GM12892 (cell line): ENCODE measurements at regions not wholly inside any gene's neighbourhood (a gene's known extent, or its start where the extent isn't known, plus 50 kb on each side); places are given as distances from the start of the nearest gene placed in this dataset.
"Not testable (repeated sequence)": the region's sequence is repeated elsewhere in the genome, so short reads cannot be mapped to it uniquely, and the experiment has no call there.

Experiments used
- DNase-seq: peaks from one replicate; pipeline ENCODE4 v3.0.0; 2011; ENCODE audit not compliant: insufficient read length
- FAIRE-seq: peaks from 2 replicates; lab custom pipeline; 2011; peaks lifted over from hg19 to GRCh38; lab: Jason Lieb, UNC
- POLR2A ChIP-seq: IDR thresholded peaks from 2 replicates; pipeline ENCODE4 v1.6.1; 2011; ENCODE audit warnings: low read depth, low read length, control low read depth
- POLR2AphosphoS5 ChIP-seq: IDR thresholded peaks from 2 replicates; pipeline ENCODE4 v1.6.1; 2011; ENCODE audit warnings: low read depth, low read length, control low read depth
- TAF1 ChIP-seq: IDR thresholded peaks from 2 replicates; pipeline ENCODE4 v1.6.1; 2011; ENCODE audit warnings: low read depth, mild to moderate bottlenecking, control low read depth, low read length, borderline replicate concordance

- FAIRE-seq: no peak
- TF ChIP-seq POLR2AphosphoS5: no peak
- no peak for TF ChIP-seq POLR2A
- TF ChIP-seq TAF1: no peak
- DNase-seq: no peak
Measured at GRCh38 chr11:24400059-24400665, 96.7 kb upstream of the LUZP2 start.

DNA sequence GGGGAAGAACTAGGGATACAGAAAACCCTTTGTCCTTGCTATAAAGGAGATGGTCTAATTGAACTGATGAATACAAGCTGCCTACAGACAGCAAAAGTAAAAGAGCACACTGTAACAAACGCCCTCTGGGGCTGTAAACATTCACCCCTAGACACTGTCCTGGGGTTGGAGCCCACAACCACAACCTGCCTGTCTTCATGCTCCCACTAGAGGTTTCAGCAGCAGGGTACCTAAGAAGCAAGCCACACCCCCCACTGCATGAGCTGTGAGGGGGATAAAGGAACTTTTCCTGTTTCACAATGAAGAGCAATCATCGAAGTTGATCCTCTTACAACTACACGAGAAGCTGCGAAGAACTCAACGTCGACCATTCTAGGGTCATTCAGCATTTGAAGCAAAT, 90.5 kb upstream of the LUZP2 start:
- TF ChIP-seq POLR2A: no peak
- TF ChIP-seq TAF1: no peak
- no peak for TF ChIP-seq POLR2AphosphoS5
- DNase-seq (no peak), FAIRE-seq (no peak)

DNA sequence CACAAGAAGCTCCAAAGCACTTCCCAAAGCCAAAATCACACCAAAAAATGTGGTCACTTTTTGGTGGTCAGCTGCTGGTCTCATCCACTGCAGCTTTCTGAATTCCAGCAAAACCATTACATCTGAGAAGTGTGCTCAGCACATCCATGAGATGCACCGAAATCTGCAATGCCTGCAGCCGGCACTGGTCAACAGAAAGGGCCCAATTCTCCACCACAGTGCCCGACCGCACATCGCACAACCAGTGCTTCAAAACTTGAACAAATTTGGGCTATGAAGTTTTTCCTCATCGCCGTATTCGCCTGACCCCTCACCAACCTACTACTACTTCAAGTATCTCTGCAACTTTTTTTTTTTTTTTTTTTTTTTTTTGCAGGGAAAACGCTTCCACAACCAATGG, 89.9 kb upstream of the LUZP2 start:
- DNase-seq (no peak), FAIRE-seq (no peak)
- no peak for TF ChIP-seq TAF1
- no peak for TF ChIP-seq POLR2AphosphoS5
- no peak for TF ChIP-seq POLR2A

DNA sequence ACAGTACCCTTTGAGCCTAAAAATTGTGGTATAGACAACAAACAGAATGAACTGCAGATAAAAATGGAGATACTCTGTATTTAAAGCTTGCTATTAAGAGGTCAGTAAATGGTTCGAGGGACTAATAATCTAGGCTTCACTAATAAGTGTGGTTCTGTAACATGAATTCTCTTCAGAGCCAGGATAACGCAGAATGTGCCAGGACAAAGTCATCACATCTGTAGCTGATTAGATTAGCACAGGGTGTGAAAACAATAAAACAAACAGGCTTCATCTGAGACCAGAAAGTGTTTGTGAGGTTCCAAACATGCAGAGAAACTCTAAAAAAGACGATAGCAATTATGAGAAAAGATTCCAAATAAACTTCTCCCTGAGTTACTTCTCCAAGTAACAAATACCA, 89.1 kb upstream of the LUZP2 start:
- FAIRE-seq (no peak), DNase-seq (no peak)
- TF ChIP-seq POLR2A (no peak), POLR2AphosphoS5 (no peak), TAF1 (no peak)

DNA sequence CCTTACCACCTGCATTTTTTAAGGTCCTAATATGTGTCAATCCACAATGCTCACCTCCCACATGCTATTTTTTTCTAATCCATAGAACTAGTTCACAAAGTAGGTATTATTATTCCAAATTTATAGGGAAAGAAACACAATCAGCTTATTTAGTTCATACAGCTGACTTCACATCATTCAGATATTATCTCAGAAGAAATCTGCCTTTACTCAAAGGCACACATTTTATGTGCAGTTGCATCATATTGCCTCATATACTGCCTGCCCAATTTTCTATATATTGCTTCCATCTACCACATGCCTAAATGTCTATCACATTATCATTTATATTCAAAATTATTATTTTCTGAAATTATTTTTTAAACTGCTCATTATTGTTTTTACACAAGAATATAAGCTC, 88.7 kb upstream of the LUZP2 start:
- TF ChIP-seq TAF1 (no peak), POLR2AphosphoS5 (no peak), POLR2A (no peak)
- DNase-seq (no peak), FAIRE-seq (no peak)

- TF ChIP-seq POLR2A: no peak
- no peak for TF ChIP-seq POLR2AphosphoS5
- no peak for TF ChIP-seq TAF1
- FAIRE-seq (no peak), DNase-seq (no peak)
Measured at GRCh38 chr11:24411791-24412190, 85.1 kb upstream of the LUZP2 start.

DNA sequence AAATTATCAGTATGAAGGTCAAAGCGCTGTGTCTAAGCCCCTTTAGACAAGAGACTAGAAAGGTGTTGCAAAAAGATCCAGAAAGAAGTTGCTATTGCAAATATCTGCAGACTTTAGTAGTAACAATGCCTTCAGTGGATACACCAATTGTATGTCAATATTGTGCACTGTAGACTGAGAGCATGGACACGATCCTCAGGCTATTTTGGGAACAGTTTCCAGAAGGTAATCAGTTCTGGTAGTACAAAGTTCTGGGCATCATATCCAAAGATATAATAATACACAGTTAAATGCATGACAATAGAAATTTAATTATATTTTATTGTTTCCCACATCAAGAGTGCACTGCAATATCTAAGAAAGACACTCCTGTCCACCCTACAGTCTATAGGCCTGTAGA, 84.1 kb upstream of the LUZP2 start:
- FAIRE-seq (no peak), DNase-seq (no peak)
- TF ChIP-seq POLR2A (no peak), POLR2AphosphoS5 (no peak), TAF1 (no peak)

GRCh38 chr11:24413391-24413790, 83.5 kb upstream of the LUZP2 start:
- no peak for FAIRE-seq
- no peak for DNase-seq
- TF ChIP-seq POLR2A (no peak), TAF1 (no peak), POLR2AphosphoS5 (no peak)

- FAIRE-seq, DNase-seq: not testable (repeated sequence)
Measured at GRCh38 chr11:24415955-24416636, 80.8 kb upstream of the LUZP2 start.

GRCh38 chr11:24421766-24422165, 75.1 kb upstream of the LUZP2 start:
- FAIRE-seq (no peak), DNase-seq (no peak)
- TF ChIP-seq TAF1: no peak
- TF ChIP-seq POLR2A: no peak
- TF ChIP-seq POLR2AphosphoS5: no peak

DNA sequence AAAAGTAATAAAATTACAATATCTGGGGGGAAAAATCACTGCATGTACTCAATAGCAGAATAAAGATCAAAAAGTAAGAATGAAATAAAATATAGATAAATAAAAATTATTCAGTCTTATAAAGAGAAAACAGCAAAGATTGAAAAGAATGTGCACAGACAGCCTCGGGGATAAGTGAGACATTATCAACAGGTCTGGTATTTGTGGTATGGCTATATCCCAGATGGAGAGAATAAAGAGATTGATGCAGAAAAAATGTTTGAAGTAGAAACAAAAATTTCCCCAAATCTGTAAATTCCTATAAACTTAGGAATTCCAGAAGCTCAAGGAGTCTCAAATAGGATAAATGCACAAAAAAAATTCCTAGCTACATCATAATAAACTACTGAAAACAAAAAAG, 74.5 kb upstream of the LUZP2 start:
- TF ChIP-seq TAF1 (no peak), POLR2AphosphoS5 (no peak)
- FAIRE-seq (no peak), DNase-seq (no peak)

GRCh38 chr11:24437123-24437522, 59.7 kb upstream of the LUZP2 start:
- DNase-seq (no peak), FAIRE-seq (no peak)
- no peak for TF ChIP-seq POLR2A
- TF ChIP-seq POLR2AphosphoS5: no peak
- TF ChIP-seq TAF1: no peak
